ENCODE measurements at regions not wholly inside any gene's neighbourhood (a gene's known extent, or its start where the extent isn't known, plus 50 kb on each side); places are given as distances from the start of the nearest gene placed in this dataset.

DNA sequence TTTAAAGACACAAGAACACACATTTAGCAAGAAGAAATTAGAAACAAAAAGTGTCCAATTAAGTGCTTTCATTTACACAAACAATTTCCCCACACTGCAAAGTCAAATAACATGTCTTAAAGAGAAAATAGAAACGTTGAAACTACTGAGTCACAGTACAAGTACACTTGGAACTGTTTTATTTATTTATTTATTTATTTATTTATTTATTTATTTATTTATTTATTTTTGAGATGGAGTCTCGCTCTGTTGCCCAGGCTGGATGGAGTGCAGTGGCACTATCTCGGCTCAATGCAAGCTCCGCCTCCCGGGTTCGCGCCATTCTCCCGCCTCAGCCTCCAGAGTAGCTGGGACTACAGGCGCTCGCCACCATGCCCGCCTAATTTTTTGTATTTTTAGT lies 363.9 kb downstream of the MRPS30 start (continued):
- TF ChIP-seq, protein P1, sequence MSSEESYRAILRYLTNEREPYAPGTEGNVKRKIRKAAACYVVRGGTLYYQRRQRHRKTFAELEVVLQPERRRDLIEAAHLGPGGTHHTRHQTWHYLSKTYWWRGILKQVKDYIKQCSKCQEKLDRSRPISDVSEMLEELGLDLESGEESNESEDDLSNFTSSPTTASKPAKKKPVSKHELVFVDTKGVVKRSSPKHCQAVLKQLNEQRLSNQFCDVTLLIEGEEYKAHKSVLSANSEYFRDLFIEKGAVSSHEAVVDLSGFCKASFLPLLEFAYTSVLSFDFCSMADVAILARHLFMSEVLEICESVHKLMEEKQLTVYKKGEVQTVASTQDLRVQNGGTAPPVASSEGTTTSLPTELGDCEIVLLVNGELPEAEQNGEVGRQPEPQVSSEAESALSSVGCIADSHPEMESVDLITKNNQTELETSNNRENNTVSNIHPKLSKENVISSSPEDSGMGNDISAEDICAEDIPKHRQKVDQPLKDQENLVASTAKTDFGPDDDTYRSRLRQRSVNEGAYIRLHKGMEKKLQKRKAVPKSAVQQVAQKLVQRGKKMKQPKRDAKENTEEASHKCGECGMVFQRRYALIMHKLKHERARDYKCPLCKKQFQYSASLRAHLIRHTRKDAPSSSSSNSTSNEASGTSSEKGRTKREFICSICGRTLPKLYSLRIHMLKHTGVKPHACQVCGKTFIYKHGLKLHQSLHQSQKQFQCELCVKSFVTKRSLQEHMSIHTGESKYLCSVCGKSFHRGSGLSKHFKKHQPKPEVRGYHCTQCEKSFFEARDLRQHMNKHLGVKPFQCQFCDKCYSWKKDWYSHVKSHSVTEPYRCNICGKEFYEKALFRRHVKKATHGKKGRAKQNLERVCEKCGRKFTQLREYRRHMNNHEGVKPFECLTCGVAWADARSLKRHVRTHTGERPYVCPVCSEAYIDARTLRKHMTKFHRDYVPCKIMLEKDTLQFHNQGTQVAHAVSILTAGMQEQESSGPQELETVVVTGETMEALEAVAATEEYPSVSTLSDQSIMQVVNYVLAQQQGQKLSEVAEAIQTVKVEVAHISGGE (tag by site-specific recombination; conservative IDR thresholded peaks at IDR 0.05; ENCODE audit: low read depth) = peak; percentile 83

DNA sequence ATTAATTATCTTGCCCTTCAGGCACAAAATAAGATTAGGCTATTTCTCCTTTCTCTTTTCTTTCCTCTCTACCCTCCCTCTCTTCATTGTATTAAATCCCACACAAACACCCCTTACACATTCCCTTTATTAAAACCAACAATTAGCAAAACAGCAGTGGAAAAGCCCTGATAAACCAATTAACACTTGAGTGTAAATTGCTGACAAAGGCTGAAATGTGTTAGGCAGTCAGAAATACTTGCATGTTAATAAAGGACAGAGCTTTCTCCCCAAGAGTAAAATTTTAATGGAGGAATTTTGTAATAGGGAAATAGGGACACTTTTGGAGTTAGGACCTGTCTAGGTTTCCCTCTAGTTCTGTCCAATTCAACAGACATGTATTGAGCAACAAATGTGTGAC lies 370.9 kb downstream of the MRPS30 start:
- Histone ChIP-seq H3K36me3 (ENCODE audit: control insufficient read depth in 2 of 2, insufficient read depth in 1 of 2, low read length in 2 of 2) (no peaks in the 10 kb centered on the region), H3K4me3 (ENCODE audit: low read depth, low read length) (no peak overlapping the region), H3K4me1 (ENCODE audit: control insufficient read depth, insufficient read depth, low read length) (no peaks in the 10 kb centered on the region), H3K27ac (ENCODE audit: extremely low read depth, low read depth, low read length) (no peak overlapping the region), H3K9me3 (ENCODE audit: control insufficient read depth, insufficient read depth, low read depth, low read length) (no peaks in the 10 kb centered on the region)
- CTCF ChIA-PET = no interaction called here
- POLR2A ChIA-PET = no interaction called here
- TF ChIP-seq, protein P2, sequence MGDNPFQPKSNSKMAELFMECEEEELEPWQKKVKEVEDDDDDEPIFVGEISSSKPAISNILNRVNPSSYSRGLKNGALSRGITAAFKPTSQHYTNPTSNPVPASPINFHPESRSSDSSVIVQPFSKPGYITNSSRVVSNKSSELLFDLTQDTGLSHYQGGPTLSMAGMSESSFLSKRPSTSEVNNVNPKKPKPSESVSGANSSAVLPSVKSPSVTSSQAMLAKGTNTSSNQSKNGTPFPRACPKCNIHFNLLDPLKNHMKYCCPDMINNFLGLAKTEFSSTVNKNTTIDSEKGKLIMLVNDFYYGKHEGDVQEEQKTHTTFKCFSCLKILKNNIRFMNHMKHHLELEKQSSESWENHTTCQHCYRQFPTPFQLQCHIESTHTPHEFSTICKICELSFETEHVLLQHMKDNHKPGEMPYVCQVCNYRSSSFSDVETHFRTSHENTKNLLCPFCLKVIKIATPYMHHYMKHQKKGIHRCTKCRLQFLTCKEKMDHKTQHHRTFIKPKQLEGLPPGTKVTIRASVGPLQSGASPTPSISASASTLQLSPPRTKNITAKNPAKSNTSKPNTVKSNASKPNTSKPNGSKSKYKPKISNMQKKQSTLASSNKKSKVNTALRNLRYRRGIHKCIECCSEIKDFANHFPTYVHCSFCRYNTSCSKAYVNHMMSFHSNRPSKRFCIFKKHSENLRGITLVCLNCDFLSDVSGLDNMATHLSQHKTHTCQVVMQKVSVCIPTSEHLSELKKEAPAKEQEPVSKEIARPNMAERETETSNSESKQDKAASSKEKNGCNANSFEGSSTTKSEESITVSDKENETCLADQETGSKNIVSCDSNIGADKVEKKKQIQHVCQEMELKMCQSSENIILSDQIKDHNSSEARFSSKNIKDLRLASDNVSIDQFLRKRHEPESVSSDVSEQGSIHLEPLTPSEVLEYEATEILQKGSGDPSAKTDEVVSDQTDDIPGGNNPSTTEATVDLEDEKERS (tag by site-specific recombination; IDR thresholded peaks at IDR 0.05) = no peak
- TF ChIP-seq SP7 (tag by site-specific recombination; IDR thresholded peaks at IDR 0.05) = no peak
- TF ChIP-seq ZNF324 (tag by site-specific recombination; IDR thresholded peaks at IDR 0.05) = no peak
- TF ChIP-seq ZNF843 (tag by site-specific recombination; IDR thresholded peaks at IDR 0.05) = no peak
- no peak for TF ChIP-seq YY1 (tag by site-specific recombination; IDR thresholded peaks at IDR 0.05)
- TF ChIP-seq ZNF174 (tag by site-specific recombination; IDR thresholded peaks at IDR 0.05) = no peak
- TF ChIP-seq ZNF560 (tag by site-specific recombination; IDR thresholded peaks at IDR 0.05; ENCODE audit: borderline replicate concordance) = no peak
- no peak for TF ChIP-seq KLF9 (tag by site-specific recombination; IDR thresholded peaks at IDR 0.05; ENCODE audit: low read depth)
- no peak for TF ChIP-seq ZNF529 (tag by site-specific recombination; IDR thresholded peaks at IDR 0.05; ENCODE audit: insufficient replicate concordance)
- no peak for TF ChIP-seq ZNF404 (tag by site-specific recombination; IDR thresholded peaks at IDR 0.05)
- TF ChIP-seq, protein P3, sequence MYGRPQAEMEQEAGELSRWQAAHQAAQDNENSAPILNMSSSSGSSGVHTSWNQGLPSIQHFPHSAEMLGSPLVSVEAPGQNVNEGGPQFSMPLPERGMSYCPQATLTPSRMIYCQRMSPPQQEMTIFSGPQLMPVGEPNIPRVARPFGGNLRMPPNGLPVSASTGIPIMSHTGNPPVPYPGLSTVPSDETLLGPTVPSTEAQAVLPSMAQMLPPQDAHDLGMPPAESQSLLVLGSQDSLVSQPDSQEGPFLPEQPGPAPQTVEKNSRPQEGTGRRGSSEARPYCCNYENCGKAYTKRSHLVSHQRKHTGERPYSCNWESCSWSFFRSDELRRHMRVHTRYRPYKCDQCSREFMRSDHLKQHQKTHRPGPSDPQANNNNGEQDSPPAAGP (tag by site-specific recombination; IDR thresholded peaks at IDR 0.05) = no peak

DNA sequence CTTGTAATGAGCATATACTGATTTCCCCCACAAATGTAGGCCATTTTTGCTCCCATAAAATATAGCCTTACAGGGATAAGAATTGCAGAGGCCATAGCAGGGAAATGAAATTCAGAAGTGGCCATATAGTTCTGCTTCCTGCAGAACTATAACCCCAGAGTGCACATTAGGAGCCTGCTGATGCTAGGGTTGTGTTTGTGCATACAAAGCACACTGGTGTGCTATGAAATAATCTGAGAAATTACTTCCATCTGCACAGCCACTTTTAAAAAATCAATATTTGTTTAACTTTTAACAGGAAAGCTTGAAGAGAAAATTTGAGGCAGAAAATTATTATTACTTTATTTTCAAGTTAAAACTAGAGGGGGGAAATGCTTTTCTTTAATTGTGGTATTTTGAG lies 380.3 kb downstream of the MRPS30 start:
- Histone ChIP-seq H3K4me1 (ENCODE audit: control insufficient read depth, insufficient read depth, low read length) (no peaks in the 10 kb centered on the region), H3K4me3 (ENCODE audit: low read depth, low read length) (no peak overlapping the region)
- POLR2A ChIA-PET = no interaction called here
- TF ChIP-seq MYNN (tag by site-specific recombination; IDR thresholded peaks at IDR 0.05; ENCODE audit: borderline replicate concordance) = no peak
- no peak for TF ChIP-seq ZNF2 (tag by site-specific recombination; IDR thresholded peaks at IDR 0.05)
- TF ChIP-seq ZNF350 (tag by site-specific recombination; IDR thresholded peaks at IDR 0.05) = no peak
- no peak for TF ChIP-seq ZNF202 (tag by site-specific recombination; IDR thresholded peaks at IDR 0.05; ENCODE audit: borderline replicate concordance)
- TF ChIP-seq ZNF623 (tag by site-specific recombination; IDR thresholded peaks at IDR 0.05) = no peak
- TF ChIP-seq ZNF112 (tag by site-specific recombination; IDR thresholded peaks at IDR 0.05) = no peak
- TF ChIP-seq, protein P4, sequence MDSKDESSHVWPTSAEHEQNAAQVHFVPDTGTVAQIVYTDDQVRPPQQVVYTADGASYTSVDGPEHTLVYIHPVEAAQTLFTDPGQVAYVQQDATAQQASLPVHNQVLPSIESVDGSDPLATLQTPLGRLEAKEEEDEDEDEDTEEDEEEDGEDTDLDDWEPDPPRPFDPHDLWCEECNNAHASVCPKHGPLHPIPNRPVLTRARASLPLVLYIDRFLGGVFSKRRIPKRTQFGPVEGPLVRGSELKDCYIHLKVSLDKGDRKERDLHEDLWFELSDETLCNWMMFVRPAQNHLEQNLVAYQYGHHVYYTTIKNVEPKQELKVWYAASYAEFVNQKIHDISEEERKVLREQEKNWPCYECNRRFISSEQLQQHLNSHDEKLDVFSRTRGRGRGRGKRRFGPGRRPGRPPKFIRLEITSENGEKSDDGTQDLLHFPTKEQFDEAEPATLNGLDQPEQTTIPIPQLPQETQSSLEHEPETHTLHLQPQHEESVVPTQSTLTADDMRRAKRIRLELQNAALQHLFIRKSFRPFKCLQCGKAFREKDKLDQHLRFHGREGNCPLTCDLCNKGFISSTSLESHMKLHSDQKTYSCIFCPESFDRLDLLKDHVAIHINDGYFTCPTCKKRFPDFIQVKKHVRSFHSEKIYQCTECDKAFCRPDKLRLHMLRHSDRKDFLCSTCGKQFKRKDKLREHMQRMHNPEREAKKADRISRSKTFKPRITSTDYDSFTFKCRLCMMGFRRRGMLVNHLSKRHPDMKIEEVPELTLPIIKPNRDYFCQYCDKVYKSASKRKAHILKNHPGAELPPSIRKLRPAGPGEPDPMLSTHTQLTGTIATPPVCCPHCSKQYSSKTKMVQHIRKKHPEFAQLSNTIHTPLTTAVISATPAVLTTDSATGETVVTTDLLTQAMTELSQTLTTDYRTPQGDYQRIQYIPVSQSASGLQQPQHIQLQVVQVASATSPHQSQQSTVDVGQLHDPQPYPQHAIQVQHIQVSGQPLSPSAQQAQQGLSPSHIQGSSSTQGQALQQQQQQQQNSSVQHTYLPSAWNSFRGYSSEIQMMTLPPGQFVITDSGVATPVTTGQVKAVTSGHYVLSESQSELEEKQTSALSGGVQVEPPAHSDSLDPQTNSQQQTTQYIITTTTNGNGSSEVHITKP (tag by site-specific recombination; IDR thresholded peaks at IDR 0.05) = no peak
- TF ChIP-seq ZFP69B (tag by site-specific recombination; IDR thresholded peaks at IDR 0.05) = no peak
- no peak for TF ChIP-seq ZNF48 (tag by site-specific recombination; IDR thresholded peaks at IDR 0.05)
- no peak for TF ChIP-seq ZNF501 (tag by site-specific recombination; IDR thresholded peaks at IDR 0.05)
- no peak for TF ChIP-seq ZNF548 (tag by site-specific recombination; IDR thresholded peaks at IDR 0.05)
- no peak for TF ChIP-seq ZFP41 (tag by site-specific recombination; IDR thresholded peaks at IDR 0.05; ENCODE audit: borderline replicate concordance)

More for the DNA sequence above, 380.3 kb downstream of the MRPS30 start:
- Histone ChIP-seq H3K27ac (ENCODE audit: extremely low read depth, low read depth, low read length) (no peak overlapping the region), H3K9me3 (ENCODE audit: control insufficient read depth, insufficient read depth, low read depth, low read length) (no peaks in the 10 kb centered on the region; the same call in none of the 2 replicates), H3K36me3 (ENCODE audit: control insufficient read depth in 2 of 2, insufficient read depth in 1 of 2, low read length in 2 of 2) (no peaks in the 10 kb centered on the region)
- CTCF ChIA-PET = interaction anchor here (0.7 kb wide), 1 partner anchor 102 kb away, joined by 3 read pairs; no protein-coding TSS in a partner anchor

Measured in HEK293 (cell line).